ENCODE measurements at regions not wholly inside any gene's neighbourhood (a gene's known extent, or its start where the extent isn't known, plus 50 kb on each side); places are given as distances from the start of the nearest gene placed in this dataset.

DNA sequence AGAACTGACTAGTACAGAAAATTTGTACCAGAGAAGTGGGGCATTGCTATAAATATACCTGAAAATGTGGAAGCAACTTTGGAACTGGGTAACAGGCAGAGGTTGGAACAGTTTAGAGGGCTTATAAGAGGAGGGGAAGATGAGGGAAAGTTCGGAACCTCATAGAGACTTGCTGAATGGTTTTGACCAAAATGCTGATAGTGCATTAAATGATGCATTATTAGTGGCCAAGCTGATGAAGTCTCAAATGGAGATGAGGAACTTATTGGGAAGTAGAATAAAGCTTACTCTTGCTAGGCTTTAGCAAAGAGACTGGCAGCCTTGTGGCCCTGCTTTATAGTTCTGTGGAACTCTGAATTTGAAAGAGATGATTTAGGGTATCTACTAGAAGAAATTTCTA is 189.8 kb downstream of the FGF10 start:
- no peak for DNase-seq (ENCODE audit: extremely low read depth, low read depth)
- TF ChIP-seq CTCF (IDR thresholded peaks at IDR 0.05; ENCODE audit: low read depth, low read length) = no peak

DNA sequence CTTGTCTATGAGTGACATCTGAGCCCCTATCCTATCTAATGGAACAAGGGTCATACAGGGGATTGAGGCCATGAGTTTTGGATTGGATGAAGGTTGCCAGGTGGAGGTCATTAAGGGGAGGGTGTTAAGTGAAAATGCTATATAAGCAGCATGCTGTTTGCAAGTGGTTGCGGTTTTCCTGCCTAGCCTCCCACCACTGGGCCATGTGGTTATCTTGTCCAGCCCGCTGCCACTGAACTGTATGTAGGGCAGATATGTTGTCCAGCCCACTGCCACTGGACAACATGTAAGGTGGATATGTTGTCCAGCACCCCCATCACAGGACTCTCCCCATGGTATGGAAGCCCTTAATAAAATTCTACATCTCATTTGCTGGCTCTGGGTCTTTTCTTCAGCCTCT is 200.0 kb downstream of the FGF10 start:
- TF ChIP-seq CTCF (IDR thresholded peaks at IDR 0.05; ENCODE audit: low read depth, low read length) = no peak
- no peak for DNase-seq (ENCODE audit: extremely low read depth, low read depth)

DNA sequence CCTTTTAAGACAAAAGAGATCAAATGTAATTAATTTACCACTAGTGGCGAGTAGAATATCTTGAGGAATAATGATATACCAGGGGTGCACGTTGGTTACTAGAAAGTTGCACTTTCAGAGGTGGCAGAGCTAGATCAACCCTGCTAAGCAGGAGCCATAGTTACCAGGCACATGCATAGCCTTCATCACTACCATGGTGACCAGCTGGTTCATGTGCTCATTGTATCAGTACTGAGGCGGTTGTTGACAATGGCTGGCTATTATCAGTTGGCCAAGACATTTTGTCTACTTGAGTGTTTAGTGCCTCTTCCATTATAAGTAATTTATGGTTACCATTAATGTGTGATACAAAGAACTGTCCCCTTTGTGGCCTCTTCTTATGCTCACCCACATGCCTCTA is 201.2 kb downstream of the FGF10 start:
- TF ChIP-seq CTCF (IDR thresholded peaks at IDR 0.05; ENCODE audit: low read depth, low read length) = no peak
- DNase-seq (ENCODE audit: extremely low read depth, low read depth) = no peak

DNA sequence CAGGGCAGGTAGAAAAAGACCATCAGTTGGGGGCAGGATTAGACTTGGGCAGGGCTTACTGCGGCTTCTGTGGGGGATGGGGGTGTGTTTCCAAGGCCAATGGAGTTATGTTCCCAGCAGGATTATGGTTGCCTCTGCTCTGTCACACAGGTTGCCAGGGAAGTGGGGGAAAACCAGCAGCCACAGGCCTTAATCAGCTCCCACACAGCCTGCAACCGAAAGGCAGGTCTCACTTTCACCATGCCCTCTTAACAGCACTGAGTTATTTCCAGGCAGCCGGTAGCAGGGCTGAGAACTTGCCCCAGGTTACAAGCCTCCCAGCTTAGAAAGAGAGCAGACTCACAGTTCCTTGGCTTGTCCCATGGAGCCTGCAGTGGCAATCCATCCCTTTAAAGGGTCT is 205.5 kb downstream of the FGF10 start:
- DNase-seq (ENCODE audit: extremely low read depth, low read depth) = no peak
- TF ChIP-seq CTCF (IDR thresholded peaks at IDR 0.05; ENCODE audit: low read depth, low read length) = no peak

GRCh38 chr5:44183312-44183711 is 205.9 kb downstream of the FGF10 start:
- no peak for TF ChIP-seq CTCF (IDR thresholded peaks at IDR 0.05; ENCODE audit: low read depth, low read length)
- DNase-seq (ENCODE audit: extremely low read depth, low read depth) = no peak

- no peak for TF ChIP-seq CTCF (IDR thresholded peaks at IDR 0.05; ENCODE audit: low read depth, low read length)
- no peak for DNase-seq (ENCODE audit: extremely low read depth, low read depth)
Measured at GRCh38 chr5:44178414-44178813, 210.8 kb downstream of the FGF10 start.

DNA sequence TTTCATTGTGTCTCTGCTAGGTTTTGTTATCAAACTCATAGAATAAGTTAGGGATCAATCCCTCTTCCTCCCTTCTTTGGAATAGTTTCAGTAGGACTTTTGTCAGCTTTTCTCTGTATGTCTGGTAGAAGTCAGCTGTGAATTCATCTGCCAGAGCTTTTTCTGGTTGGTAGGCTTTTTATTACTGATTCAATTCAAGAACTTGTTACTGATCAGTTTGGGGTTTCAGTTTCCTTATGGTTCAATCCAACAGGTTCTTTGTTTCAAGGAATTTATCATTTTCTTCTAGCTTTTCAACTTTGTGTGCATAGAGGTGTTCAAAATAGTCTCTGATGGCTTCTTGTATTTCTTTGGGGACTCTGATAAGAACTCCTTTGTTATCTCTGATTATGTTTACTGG is 221.7 kb downstream of the FGF10 start:
- no peak for TF ChIP-seq CTCF (IDR thresholded peaks at IDR 0.05; ENCODE audit: low read depth, low read length)
- no peak for DNase-seq (ENCODE audit: extremely low read depth, low read depth)
